Mesenchymal stem cell (in vitro differentiated cells and primary cell): ENCODE measurements at regions not wholly inside any gene's neighbourhood (a gene's known extent, or its start where the extent isn't known, plus 50 kb on each side); places are given as distances from the start of the nearest gene placed in this dataset. TPM values are rescaled to one million over a fixed set of nuclear protein-coding genes. Genes with fewer than 3 reads are reported as not detected.

Source experiments
- DNase-seq: peaks from one replicate; pipeline ENCODE4 v3.0.0-alpha.2; 2013
- H2AFZ ChIP-seq: one replicate; pipeline ENCODE4 v1.6.1; 2013; ENCODE audit warnings: low read depth, mild to moderate bottlenecking, control low read depth, inconsistent platforms, low read length, moderate library complexity
- H2AK5ac ChIP-seq: 2 replicates; pipeline ENCODE4 v1.6.1; 2013; ENCODE audit warnings: low read length, moderate library complexity, mild to moderate bottlenecking, inconsistent platforms; ENCODE audit not compliant: severe bottlenecking
- H2BK120ac ChIP-seq: one replicate; pipeline ENCODE4 v1.6.1; 2013; ENCODE audit warnings: low read depth, mild to moderate bottlenecking, inconsistent platforms, low read length, moderate library complexity
- H2BK12ac ChIP-seq, 2 experiments: one replicate each; pipeline ENCODE4 v1.6.1; 2013; ENCODE audit warnings: inconsistent platforms in 2 of 2, low read length in 2 of 2, mild to moderate bottlenecking in 2 of 2, moderate library complexity in 2 of 2, control low read depth in 1 of 2
- H2BK15ac ChIP-seq: one replicate; pipeline ENCODE4 v1.6.1; 2013; ENCODE audit warnings: mild to moderate bottlenecking, low read depth, inconsistent platforms; ENCODE audit not compliant: poor library complexity, severe bottlenecking
- H2BK5ac ChIP-seq: 2 replicates; pipeline ENCODE4 v1.6.1; 2013; ENCODE audit warnings: low read depth, mild to moderate bottlenecking, low read length, control low read depth, inconsistent platforms; ENCODE audit not compliant: poor library complexity, severe bottlenecking
- H3K14ac ChIP-seq, 2 experiments: one replicate each; pipeline ENCODE4 v1.6.1; 2013; ENCODE audit warnings: inconsistent platforms in 2 of 2, low read length in 2 of 2, control low read depth in 1 of 2, mild to moderate bottlenecking in 1 of 2, moderate library complexity in 1 of 2
- H3K18ac ChIP-seq, 2 experiments: one replicate each; pipeline ENCODE4 v1.6.1; 2013; ENCODE audit warnings: inconsistent platforms in 2 of 2, low read length in 2 of 2, control low read depth in 1 of 2, low read depth in 1 of 2, mild to moderate bottlenecking in 1 of 2
- H3K23ac ChIP-seq, 2 experiments: one replicate each; pipeline ENCODE4 v1.6.1; 2013; ENCODE audit warnings: inconsistent platforms in 2 of 2, low read length in 2 of 2, mild to moderate bottlenecking in 2 of 2, moderate library complexity in 2 of 2, control low read depth in 1 of 2
- H3K27ac ChIP-seq: 2 replicates; pipeline ENCODE4 v1.5.1; 2013; ENCODE audit warnings: mild to moderate bottlenecking, moderate library complexity, low read length, control low read depth, inconsistent platforms; ENCODE audit not compliant: poor library complexity, severe bottlenecking
- H3K27me3 ChIP-seq, 2 experiments: 2 replicates each; pipeline versions ENCODE4 v1.6.1 to v1.7.0; 2013; ENCODE audit warnings: low read length in 2 of 2, mild to moderate bottlenecking in 2 of 2, moderate library complexity in 2 of 2, control low read depth in 1 of 2, inconsistent platforms in 1 of 2; ENCODE audit not compliant: control insufficient read depth in 1 of 2, insufficient read depth in 1 of 2
- H3K36me3 ChIP-seq, 2 experiments: 2 replicates each; pipeline versions ENCODE4 v1.6.1 to v1.7.0; 2013; ENCODE audit warnings: low read length in 2 of 2, control low read depth in 1 of 2, inconsistent platforms in 1 of 2, low read depth in 1 of 2, mild to moderate bottlenecking in 1 of 2; ENCODE audit not compliant: insufficient read depth in 2 of 2, control insufficient read depth in 1 of 2
- H3K4ac ChIP-seq, 2 experiments: one replicate each; pipeline ENCODE4 v1.6.1; 2013; ENCODE audit warnings: inconsistent platforms in 2 of 2, low read length in 2 of 2, mild to moderate bottlenecking in 2 of 2, moderate library complexity in 2 of 2, control low read depth in 1 of 2, low read depth in 1 of 2
- H3K4me1 ChIP-seq: 2 replicates; pipeline ENCODE4 v1.6.1; 2013; ENCODE audit warnings: low read depth, low read length, control low read depth; ENCODE audit not compliant: control insufficient read depth, insufficient read depth
- H3K4me2 ChIP-seq: 2 replicates; pipeline ENCODE4 v1.6.1; 2013; ENCODE audit warnings: low read length, mild to moderate bottlenecking, inconsistent platforms; ENCODE audit not compliant: poor library complexity, severe bottlenecking
- H3K4me3 ChIP-seq, 2 experiments: 2 replicates each; pipeline versions ENCODE4 v1.5.1 to v1.7.0; 2013; ENCODE audit warnings: low read length in 2 of 2, mild to moderate bottlenecking in 2 of 2, control low read depth in 1 of 2, low read depth in 1 of 2; ENCODE audit not compliant: insufficient read depth in 1 of 2
- H3K79me1 ChIP-seq: replicated peaks from 2 replicates; pipeline ENCODE4 v1.6.1; 2013; ENCODE audit warnings: mild to moderate bottlenecking, control low read depth, low read length, inconsistent platforms; ENCODE audit not compliant: poor library complexity, severe bottlenecking
- H3K9ac ChIP-seq: 2 replicates; pipeline ENCODE4 v1.7.0; 2013; ENCODE audit warnings: mild to moderate bottlenecking, low read length, moderate library complexity
- H3K9me3 ChIP-seq: 2 replicates; pipeline ENCODE4 v1.7.0; 2013; ENCODE audit warnings: mild to moderate bottlenecking, low read length; ENCODE audit not compliant: control insufficient read depth
- H4K8ac ChIP-seq: one replicate; pipeline ENCODE4 v1.6.1; 2013; ENCODE audit warnings: inconsistent platforms, mild to moderate bottlenecking, low read length, moderate library complexity
- H4K91ac ChIP-seq: one replicate; pipeline ENCODE4 v1.6.1; 2013; ENCODE audit warnings: mild to moderate bottlenecking, low read length, inconsistent platforms
- WGBS: methylation state at CpG from one replicate; pipeline ENCODE4 v1.1.7; 2013; ENCODE audit warnings: mixed read lengths; 5-methylcytosine and 5-hydroxymethylcytosine counted together
- small RNA-seq: library from polyadenylated mRNA; stranded (forward); fragments of <200 nt; extraction: miRNeasy Mini kit (QIAGEN cat#:217004); gene quantifications from one replicate; pipeline ENCODE3, GENCODE V24; 2013; ENCODE audit warnings: low read depth

- Histone ChIP-seq H2BK15ac (no peak overlapping the region), H2BK120ac (no peak overlapping the region), H4K91ac (no peak overlapping the region), H3K4me3 (no peak overlapping the region), H3K27me3 (peaks cover under 1 to 3% of the 10 kb centered on the region in 2 experiments), H3K79me1 (no peaks in the 10 kb centered on the region), H3K4ac (no peak overlapping the region), H3K27ac (no peak overlapping the region), H3K36me3 (no peaks in the 10 kb centered on the region), H2AFZ (no peak overlapping the region), H2BK5ac (no peak overlapping the region), H3K4me2 (no peak overlapping the region), H3K18ac (no peak overlapping the region), H2AK5ac (no peak overlapping the region), H3K4me1 (no peaks in the 10 kb centered on the region), H2BK12ac (no peak overlapping the region), H3K9ac (no peak overlapping the region), H3K14ac (no peak overlapping the region), H3K9me3 (peaks cover 3% of the 10 kb centered on the region), H4K8ac (no peak overlapping the region), H3K23ac (no peak overlapping the region)
- 93% methylated on average over 10 of the region's 11 CpGs for WGBS
- DNase-seq, result no peak
Observed at GRCh38 chr6:166221040-166221439, 53.4 kb upstream of the TBXT start.

Small RNA genes in the stretch of these regions (small RNA-seq; reads per million reads assigned to genes)
- gene AL121956.5 (not detected), gene GNG5P1 (not detected)
